ENCODE measurements at regions not wholly inside any gene's neighbourhood (a gene's known extent, or its start where the extent isn't known, plus 50 kb on each side); places are given as distances from the start of the nearest gene placed in this dataset.
A peak's percentile ranks its signal among the peaks of the same experiment; 100 is the strongest.

DNA sequence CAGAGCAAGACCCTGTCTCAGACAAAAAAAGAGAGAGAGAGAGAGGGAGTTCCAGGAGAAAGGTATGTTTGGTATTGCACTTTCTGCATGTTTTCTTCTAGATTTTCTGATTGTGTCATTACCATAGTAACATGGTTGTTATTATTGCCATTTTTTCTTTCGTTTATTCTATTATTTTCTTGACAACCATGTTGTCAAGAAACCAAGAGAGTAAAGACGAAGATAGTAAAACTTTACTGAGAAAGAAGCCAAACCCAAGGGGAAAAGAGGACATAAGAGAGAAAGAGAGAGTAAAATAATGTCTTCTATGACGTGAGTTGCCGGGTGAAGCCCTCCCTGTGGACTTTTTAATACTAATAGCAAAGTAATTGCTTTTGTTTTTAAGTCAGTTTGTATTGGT is 1186.0 kb upstream of the SEL1L start:
- CTCF ChIA-PET = no interaction called here
- POLR2A ChIA-PET = no interaction called here
- H3K4me3 ChIP-seq (ENCODE audit: low read depth, low read length) = no peak overlapping the region
- no peak for TF ChIP-seq PRDM1 (tag by site-specific recombination; IDR thresholded peaks at IDR 0.05)
- TF ChIP-seq ZNF473 (tag by site-specific recombination; IDR thresholded peaks at IDR 0.05) = no peak
- H3K4me1 ChIP-seq (ENCODE audit: control insufficient read depth, insufficient read depth, low read length) = no peaks in the 10 kb centered on the region
- no peaks in the 10 kb centered on the region for H3K9me3 ChIP-seq (ENCODE audit: control insufficient read depth, insufficient read depth, low read depth, low read length)
- no peaks in the 10 kb centered on the region for H3K36me3 ChIP-seq (ENCODE audit: control insufficient read depth in 2 of 2, insufficient read depth in 1 of 2, low read length in 2 of 2)
- H3K27ac ChIP-seq (ENCODE audit: extremely low read depth, low read depth, low read length) = no peak overlapping the region

DNA sequence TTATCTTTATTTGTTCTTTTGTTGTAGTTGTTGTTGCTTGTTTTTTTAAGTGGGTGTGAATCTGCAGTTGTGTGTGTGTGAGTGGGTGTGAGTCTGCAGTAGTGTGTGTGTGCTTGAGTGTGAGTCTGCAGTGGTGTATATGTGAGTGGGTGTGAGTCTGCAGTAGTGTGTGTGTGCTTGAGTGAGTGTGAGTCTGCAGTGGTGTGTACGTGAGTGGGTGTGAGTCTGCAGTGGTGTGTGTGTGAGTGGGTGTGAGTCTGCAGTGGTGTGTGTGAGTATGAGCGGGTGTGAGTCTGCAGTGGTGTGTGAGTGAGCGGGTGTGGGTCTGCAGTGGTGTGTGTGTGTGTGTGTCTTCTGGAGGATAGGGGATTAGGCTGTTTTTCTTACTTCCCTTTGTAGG is 1186.8 kb upstream of the SEL1L start:
- ChIA-PET POLR2A (no interaction called here), CTCF (no interaction called here)

DNA sequence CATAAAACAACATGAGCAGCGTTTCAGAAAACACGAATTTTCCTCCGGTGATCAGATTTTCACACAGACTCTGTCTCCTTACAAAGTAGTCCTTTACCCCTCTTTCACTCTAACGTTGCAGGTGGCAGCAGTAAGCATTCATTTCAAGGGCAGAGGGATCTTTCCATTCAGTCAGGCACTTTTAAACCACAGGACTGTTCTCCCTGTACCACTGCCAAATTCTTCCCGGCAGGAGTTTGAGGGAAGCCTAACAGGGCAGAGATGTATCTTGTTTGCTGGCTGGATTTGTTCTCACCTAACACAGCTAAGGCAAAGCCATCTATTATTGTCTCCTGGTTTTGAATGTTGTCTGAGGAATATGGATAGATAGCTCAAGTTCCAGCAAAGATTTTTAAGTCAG is 1187.3 kb upstream of the SEL1L start:
- ChIA-PET POLR2A (no interaction called here), CTCF (no interaction called here)
- Histone ChIP-seq H3K4me3 (ENCODE audit: low read depth, low read length) (no peak overlapping the region), H3K9me3 (ENCODE audit: control insufficient read depth, insufficient read depth, low read depth, low read length) (no peaks in the 10 kb centered on the region), H3K36me3 (ENCODE audit: control insufficient read depth in 2 of 2, insufficient read depth in 1 of 2, low read length in 2 of 2) (no peaks in the 10 kb centered on the region), H3K4me1 (ENCODE audit: control insufficient read depth, insufficient read depth, low read length) (no peaks in the 10 kb centered on the region), H3K27ac (ENCODE audit: extremely low read depth, low read depth, low read length) (no peak overlapping the region)
- TF ChIP-seq ZBTB7A (tag by site-specific recombination; IDR thresholded peaks at IDR 0.05; ENCODE audit: low read depth) = no peak
- no peak for TF ChIP-seq ZSCAN23 (tag by site-specific recombination; IDR thresholded peaks at IDR 0.05)
- TF ChIP-seq, protein P1, sequence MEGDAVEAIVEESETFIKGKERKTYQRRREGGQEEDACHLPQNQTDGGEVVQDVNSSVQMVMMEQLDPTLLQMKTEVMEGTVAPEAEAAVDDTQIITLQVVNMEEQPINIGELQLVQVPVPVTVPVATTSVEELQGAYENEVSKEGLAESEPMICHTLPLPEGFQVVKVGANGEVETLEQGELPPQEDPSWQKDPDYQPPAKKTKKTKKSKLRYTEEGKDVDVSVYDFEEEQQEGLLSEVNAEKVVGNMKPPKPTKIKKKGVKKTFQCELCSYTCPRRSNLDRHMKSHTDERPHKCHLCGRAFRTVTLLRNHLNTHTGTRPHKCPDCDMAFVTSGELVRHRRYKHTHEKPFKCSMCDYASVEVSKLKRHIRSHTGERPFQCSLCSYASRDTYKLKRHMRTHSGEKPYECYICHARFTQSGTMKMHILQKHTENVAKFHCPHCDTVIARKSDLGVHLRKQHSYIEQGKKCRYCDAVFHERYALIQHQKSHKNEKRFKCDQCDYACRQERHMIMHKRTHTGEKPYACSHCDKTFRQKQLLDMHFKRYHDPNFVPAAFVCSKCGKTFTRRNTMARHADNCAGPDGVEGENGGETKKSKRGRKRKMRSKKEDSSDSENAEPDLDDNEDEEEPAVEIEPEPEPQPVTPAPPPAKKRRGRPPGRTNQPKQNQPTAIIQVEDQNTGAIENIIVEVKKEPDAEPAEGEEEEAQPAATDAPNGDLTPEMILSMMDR (tag by site-specific recombination; IDR thresholded peaks at IDR 0.05) = no peak
- no peak for TF ChIP-seq WT1 (tag by site-specific recombination; IDR thresholded peaks at IDR 0.05)
- no peak for TF ChIP-seq GFI1B (tag by site-specific recombination; IDR thresholded peaks at IDR 0.05)
- TF ChIP-seq ZNF266 (tag by site-specific recombination; IDR thresholded peaks at IDR 0.05; ENCODE audit: low read depth) = no peak
- no peak for TF ChIP-seq REPIN1 (tag by site-specific recombination; IDR thresholded peaks at IDR 0.05; ENCODE audit: low read depth)
- no peak for TF ChIP-seq ZNF174 (tag by site-specific recombination; IDR thresholded peaks at IDR 0.05)
- no peak for TF ChIP-seq BCL11B (tag by site-specific recombination; IDR thresholded peaks at IDR 0.05; ENCODE audit: low read depth)
- no peak for TF ChIP-seq KLF1 (tag by site-specific recombination; IDR thresholded peaks at IDR 0.05)
- TF ChIP-seq, protein P2, sequence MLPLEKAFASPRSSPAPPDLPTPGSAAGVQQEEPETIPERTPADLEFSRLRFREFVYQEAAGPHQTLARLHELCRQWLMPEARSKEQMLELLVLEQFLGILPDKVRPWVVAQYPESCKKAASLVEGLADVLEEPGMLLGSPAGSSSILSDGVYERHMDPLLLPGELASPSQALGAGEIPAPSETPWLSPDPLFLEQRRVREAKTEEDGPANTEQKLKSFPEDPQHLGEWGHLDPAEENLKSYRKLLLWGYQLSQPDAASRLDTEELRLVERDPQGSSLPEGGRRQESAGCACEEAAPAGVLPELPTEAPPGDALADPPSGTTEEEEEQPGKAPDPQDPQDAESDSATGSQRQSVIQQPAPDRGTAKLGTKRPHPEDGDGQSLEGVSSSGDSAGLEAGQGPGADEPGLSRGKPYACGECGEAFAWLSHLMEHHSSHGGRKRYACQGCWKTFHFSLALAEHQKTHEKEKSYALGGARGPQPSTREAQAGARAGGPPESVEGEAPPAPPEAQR (tag by site-specific recombination; IDR thresholded peaks at IDR 0.05) = no peak
- no peak for TF ChIP-seq GLI4 (tag by site-specific recombination; IDR thresholded peaks at IDR 0.05)

More for the DNA sequence above, 1186.8 kb upstream of the SEL1L start:
- H3K9me3 ChIP-seq (ENCODE audit: control insufficient read depth, insufficient read depth, low read depth, low read length) = no peaks in the 10 kb centered on the region
- H3K4me1 ChIP-seq (ENCODE audit: control insufficient read depth, insufficient read depth, low read length) = no peaks in the 10 kb centered on the region
- no peak overlapping the region for H3K27ac ChIP-seq (ENCODE audit: extremely low read depth, low read depth, low read length)
- TF ChIP-seq SCRT1 (tag by site-specific recombination; IDR thresholded peaks at IDR 0.05; ENCODE audit: borderline replicate concordance) (no peak), ZNF521 (tag by site-specific recombination; IDR thresholded peaks at IDR 0.05) (no peak), ZNF2 (tag by site-specific recombination; IDR thresholded peaks at IDR 0.05) (no peak), EGR2 (tag by site-specific recombination; IDR thresholded peaks at IDR 0.05; ENCODE audit: low read depth) (peak; percentile 38; the same call in 1 of the 2 replicates), YY1 (tag by site-specific recombination; IDR thresholded peaks at IDR 0.05) (no peak), ZSCAN23 (tag by site-specific recombination; IDR thresholded peaks at IDR 0.05) (no peak), ZFHX2 (tag by site-specific recombination; conservative IDR thresholded peaks at IDR 0.05) (peak; percentile 55)
- TF ChIP-seq, protein P3, sequence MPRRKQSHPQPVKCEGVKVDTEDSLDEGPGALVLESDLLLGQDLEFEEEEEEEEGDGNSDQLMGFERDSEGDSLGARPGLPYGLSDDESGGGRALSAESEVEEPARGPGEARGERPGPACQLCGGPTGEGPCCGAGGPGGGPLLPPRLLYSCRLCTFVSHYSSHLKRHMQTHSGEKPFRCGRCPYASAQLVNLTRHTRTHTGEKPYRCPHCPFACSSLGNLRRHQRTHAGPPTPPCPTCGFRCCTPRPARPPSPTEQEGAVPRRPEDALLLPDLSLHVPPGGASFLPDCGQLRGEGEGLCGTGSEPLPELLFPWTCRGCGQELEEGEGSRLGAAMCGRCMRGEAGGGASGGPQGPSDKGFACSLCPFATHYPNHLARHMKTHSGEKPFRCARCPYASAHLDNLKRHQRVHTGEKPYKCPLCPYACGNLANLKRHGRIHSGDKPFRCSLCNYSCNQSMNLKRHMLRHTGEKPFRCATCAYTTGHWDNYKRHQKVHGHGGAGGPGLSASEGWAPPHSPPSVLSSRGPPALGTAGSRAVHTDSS (tag by site-specific recombination; IDR thresholded peaks at IDR 0.05) = no peak
- TF ChIP-seq, protein P4, sequence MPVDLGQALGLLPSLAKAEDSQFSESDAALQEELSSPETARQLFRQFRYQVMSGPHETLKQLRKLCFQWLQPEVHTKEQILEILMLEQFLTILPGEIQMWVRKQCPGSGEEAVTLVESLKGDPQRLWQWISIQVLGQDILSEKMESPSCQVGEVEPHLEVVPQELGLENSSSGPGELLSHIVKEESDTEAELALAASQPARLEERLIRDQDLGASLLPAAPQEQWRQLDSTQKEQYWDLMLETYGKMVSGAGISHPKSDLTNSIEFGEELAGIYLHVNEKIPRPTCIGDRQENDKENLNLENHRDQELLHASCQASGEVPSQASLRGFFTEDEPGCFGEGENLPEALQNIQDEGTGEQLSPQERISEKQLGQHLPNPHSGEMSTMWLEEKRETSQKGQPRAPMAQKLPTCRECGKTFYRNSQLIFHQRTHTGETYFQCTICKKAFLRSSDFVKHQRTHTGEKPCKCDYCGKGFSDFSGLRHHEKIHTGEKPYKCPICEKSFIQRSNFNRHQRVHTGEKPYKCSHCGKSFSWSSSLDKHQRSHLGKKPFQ (tag by site-specific recombination; IDR thresholded peaks at IDR 0.05) = peak; percentile 34; the same call in 1 of the 2 replicates
- TF ChIP-seq, protein P5, sequence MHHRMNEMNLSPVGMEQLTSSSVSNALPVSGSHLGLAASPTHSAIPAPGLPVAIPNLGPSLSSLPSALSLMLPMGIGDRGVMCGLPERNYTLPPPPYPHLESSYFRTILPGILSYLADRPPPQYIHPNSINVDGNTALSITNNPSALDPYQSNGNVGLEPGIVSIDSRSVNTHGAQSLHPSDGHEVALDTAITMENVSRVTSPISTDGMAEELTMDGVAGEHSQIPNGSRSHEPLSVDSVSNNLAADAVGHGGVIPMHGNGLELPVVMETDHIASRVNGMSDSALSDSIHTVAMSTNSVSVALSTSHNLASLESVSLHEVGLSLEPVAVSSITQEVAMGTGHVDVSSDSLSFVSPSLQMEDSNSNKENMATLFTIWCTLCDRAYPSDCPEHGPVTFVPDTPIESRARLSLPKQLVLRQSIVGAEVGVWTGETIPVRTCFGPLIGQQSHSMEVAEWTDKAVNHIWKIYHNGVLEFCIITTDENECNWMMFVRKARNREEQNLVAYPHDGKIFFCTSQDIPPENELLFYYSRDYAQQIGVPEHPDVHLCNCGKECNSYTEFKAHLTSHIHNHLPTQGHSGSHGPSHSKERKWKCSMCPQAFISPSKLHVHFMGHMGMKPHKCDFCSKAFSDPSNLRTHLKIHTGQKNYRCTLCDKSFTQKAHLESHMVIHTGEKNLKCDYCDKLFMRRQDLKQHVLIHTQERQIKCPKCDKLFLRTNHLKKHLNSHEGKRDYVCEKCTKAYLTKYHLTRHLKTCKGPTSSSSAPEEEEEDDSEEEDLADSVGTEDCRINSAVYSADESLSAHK (tag by site-specific recombination; IDR thresholded peaks at IDR 0.05) = no peak
- no peaks in the 10 kb centered on the region for H3K36me3 ChIP-seq (ENCODE audit: control insufficient read depth in 2 of 2, insufficient read depth in 1 of 2, low read length in 2 of 2)
- no peak overlapping the region for H3K4me3 ChIP-seq (ENCODE audit: low read depth, low read length)
